ENCODE measurements at regions not wholly inside any gene's neighbourhood (a gene's known extent, or its start where the extent isn't known, plus 50 kb on each side); places are given as distances from the start of the nearest gene placed in this dataset.
"Not testable (repeated sequence)": the region's sequence is repeated elsewhere in the genome, so short reads cannot be mapped to it uniquely, and the experiment has no call there.

DNA sequence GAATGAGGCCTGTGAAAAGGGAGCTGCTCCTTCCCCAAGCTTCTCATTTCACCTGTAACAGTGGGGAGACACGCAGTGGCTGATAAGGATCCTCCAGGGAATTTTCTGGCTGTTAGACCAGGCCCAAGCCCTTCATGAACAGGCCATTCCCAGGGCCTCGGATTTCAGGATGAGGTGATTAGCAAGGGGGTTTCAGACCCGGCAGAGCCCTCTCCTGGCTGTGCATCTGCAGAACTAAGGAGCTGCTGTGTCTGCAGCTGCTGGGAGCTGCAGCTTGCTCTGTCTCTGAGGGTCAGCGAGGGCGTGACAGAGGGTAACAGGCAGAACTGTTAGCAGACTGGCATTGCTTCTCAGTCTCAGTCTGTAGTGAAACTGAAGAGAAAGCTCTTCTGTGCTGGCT, 110.4 kb downstream of the KCNA5 start:
- DNase-seq (ENCODE audit: low read depth, low spot score): no peak
- in situ Hi-C loops (cut with HindIII; ENCODE audit: low pct_unique_long_range_greater_than_20kb, low sequenced_read_pairs): no loop called here

DNA sequence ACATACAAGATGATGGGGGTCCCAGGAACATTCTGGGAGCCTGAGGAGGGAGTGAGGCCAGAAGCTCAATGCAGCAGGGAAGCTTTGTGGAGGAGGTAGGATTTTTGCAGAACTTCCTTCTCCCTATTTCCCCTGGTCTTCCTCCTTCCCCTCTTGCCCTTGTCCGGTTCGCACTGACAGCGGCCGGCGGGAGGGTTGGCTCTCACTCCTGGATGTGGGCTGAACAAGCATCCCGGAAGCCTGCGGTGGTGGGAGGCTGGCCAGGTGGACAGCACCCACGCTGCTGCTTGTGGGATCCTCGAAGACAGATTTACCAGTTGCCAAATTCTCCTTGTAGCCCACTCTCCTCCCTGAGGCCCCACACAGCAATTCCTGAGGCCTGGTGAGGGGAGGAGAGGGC, 112.2 kb downstream of the KCNA5 start:
- in situ Hi-C loops (cut with HindIII; ENCODE audit: low pct_unique_long_range_greater_than_20kb, low sequenced_read_pairs): no loop called here
- no peak for DNase-seq (ENCODE audit: low read depth, low spot score)

DNA sequence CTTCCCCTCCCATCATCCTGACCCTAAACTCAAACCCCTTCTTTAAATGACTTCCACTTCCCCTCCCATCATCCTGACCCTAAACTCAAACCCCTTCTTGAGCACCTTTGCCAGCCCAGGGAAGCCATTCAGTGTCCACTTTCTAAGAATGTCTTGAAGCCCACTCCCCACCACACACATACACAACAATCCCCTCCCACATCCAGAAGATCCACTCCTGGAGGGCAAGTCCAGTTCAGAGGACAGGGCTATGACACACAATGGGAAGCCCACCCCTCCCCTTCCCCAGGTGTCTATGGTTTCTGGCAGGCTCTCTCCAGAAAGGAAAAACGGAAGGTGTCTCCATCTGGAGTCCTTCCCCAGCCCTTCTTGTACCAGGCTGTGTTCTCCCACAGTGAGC, 117.1 kb downstream of the KCNA5 start:
- in situ Hi-C loops (cut with HindIII; ENCODE audit: low pct_unique_long_range_greater_than_20kb, low sequenced_read_pairs): no loop called here

DNA sequence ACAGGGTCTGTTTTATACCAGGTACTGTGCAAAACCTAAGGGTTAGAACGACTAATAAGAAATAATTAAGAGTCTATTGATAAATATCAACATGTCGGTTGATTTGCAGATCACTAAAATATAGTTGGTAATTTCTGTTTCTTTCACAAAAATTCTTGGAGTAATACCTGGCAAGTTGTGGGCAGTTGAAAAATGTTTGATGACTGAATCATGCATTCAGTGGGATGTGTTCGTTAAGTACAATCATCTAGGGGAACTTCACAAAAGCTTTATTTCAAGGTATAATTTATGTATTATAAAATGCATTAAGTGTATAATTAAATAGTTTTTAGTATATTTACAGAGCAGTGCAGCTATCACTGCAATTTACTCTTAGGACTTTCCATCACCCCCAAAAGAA, 120.0 kb downstream of the KCNA5 start:
- in situ Hi-C loops (cut with HindIII; ENCODE audit: low pct_unique_long_range_greater_than_20kb, low sequenced_read_pairs): no loop called here
- DNase-seq (ENCODE audit: low read depth, low spot score): no peak

More for the DNA sequence above, 117.1 kb downstream of the KCNA5 start:
- no peak for DNase-seq (ENCODE audit: low read depth, low spot score)

DNA sequence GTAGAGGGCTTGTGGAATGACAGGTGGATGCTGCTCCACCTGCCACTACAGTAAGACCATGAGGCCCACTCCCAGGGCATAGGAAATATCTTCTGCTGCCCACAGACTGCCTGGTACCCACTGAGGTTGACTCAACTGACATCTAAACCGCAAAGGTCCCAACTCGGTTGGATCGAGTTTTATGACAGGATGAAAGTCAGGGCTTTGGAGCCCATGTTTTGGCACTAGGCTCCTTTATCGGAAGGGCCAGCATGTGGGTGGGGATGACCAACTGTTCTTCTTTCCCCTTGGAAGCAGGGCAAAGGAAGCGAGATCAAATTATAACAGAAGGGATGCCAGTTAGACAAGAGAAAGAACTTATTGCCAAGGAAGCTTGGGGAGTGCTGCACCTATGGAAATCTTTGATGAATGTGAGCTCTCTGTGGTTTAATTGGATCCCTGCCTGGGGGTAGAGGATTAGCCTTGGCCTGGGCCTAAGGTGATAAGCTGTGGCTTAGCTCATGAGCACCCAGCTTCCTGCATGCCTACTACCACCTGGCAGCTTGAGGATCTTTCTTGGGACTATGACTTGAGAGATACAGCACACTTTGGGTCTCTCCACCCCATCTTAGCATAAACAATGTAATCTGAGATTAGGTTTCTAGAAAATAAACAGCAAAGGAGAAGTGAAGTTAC, 121.8 kb downstream of the KCNA5 start:
- in situ Hi-C loops (cut with HindIII; ENCODE audit: low pct_unique_long_range_greater_than_20kb, low sequenced_read_pairs): no loop called here
- DNase-seq (ENCODE audit: low read depth, low spot score): no peak

DNA sequence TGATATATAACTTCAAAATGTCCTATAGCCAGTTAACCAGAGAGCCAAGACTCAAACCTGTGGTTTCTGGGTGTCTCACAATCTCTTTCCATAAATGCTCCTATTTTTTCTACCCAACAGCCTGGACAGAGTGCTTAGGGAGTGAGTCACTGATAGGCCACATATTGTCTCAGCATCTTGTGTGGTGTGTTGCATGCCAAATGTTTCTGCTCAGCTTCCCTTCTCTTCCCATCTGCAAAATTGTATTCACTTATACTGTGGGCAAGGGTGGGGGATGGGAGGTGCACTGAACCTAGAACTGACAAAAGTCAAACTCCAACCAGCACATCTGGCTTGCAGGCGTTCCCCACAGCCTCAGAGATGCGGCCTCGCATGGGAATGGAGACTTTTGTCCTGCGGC, 123.3 kb downstream of the KCNA5 start:
- in situ Hi-C loops (cut with HindIII; ENCODE audit: low pct_unique_long_range_greater_than_20kb, low sequenced_read_pairs): no loop called here
- DNase-seq (ENCODE audit: low read depth, low spot score): peak; percentile 9

DNA sequence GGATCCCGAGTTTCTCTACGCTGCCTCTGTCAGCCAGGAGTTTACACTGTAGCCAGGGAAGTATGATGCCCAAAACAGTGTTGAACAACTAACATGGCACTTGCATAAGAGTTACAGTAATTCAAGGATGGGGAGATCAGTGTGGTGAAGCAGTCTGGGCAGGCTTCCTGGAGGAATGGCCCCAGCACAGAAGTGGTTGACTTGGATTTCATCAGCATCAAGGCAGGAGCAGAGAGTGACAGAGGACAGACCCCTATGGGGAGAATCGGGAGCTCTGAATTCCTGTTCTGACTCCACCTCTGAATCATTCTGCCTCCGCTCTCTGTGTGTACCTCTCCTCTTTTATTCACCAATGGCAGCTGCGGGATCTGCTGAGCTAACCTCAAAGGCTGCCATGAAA, 124.5 kb downstream of the KCNA5 start:
- in situ Hi-C loops (cut with HindIII; ENCODE audit: low pct_unique_long_range_greater_than_20kb, low sequenced_read_pairs): no loop called here
- no peak for DNase-seq (ENCODE audit: low read depth, low spot score)

DNA sequence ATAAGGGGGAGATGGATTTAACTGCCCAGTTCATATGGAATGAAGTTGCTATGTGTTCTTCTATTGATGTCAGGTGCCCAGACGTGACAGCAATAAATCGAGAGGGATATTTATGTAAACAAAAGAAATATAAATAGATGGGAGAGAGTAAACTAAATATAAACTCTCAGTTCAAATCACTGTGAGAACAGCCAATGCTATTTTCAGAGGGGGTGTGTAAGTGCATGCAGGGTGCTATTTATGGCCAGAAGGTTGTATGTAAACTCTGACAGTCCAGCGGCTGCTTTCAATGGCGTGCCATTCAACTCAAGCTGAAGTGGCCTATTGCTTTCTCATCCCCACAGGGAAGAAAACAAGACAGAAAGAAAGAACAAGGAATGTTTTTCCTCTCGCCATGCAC, 127.2 kb downstream of the KCNA5 start:
- no peak for DNase-seq (ENCODE audit: low read depth, low spot score)
- in situ Hi-C loops (cut with HindIII; ENCODE audit: low pct_unique_long_range_greater_than_20kb, low sequenced_read_pairs): no loop called here

DNA sequence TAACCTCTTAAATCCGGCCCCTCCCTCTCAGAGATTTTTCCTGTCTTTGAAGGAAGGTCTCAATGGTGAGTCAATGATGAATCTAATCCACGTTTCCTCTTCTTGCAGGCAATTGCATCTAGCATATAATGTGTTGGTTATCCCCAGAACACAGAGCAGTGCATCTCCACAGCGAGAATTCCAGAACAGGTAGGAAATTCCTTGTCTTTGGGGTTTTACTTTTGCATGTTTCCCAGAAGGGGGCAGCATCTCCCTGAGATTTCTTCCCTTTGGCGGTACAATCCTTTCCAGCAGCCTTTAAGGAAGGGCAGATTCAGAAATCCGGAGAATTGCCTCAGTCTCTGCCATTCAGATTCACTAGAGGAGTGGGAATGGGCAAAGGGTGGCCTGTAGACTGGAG, 128.0 kb downstream of the KCNA5 start:
- in situ Hi-C loops (cut with HindIII; ENCODE audit: low pct_unique_long_range_greater_than_20kb, low sequenced_read_pairs): no loop called here
- DNase-seq (ENCODE audit: low read depth, low spot score): peak; percentile 68

DNA sequence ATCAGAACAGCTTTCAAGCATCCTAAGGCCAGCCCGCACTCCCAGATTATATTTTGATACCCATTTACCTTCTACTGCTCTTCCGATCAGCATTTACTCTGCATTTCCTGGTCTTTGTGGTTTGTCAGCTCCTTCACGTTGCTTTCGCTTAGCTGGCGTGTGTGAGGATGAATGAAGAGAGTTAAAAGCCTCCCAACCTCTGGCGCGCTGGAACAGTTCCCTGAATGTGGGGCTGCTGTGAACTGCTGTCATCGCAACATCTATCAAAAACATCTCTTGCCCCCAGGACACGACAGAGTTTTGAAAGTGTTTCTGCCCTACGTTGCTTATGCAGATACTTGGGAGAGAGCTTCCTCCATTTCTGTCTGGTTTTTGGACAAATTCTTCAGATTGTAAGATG, 129.2 kb downstream of the KCNA5 start:
- no peak for DNase-seq (ENCODE audit: low read depth, low spot score)
- in situ Hi-C loops (cut with HindIII; ENCODE audit: low pct_unique_long_range_greater_than_20kb, low sequenced_read_pairs): no loop called here

DNA sequence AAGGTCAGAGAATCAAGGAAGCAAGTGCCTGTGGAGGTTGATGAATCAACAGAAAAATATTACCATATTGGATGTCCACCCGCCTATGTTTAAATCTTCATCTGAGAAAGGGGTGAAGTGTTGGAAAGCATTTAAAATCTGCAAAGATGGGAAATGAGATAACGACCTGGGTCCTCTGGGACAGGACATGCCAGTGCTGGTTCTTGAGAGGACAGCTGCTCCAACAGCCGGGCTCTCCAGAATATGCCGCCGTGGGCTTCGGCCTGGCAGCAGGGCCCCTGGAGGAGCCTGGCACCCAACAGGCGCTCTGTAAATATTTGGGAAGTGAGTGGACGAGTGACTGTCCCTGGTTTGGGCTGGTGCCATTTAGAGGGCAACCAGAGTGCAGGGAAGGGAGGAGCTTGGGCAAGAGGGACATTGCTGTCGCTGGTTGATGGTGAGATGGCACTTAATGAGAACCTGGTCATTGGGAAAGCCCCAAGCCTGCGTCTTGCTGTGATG, 129.9 kb downstream of the KCNA5 start:
- no peak for DNase-seq (ENCODE audit: low read depth, low spot score)
- in situ Hi-C loops (cut with HindIII; ENCODE audit: low pct_unique_long_range_greater_than_20kb, low sequenced_read_pairs): no loop called here

DNA sequence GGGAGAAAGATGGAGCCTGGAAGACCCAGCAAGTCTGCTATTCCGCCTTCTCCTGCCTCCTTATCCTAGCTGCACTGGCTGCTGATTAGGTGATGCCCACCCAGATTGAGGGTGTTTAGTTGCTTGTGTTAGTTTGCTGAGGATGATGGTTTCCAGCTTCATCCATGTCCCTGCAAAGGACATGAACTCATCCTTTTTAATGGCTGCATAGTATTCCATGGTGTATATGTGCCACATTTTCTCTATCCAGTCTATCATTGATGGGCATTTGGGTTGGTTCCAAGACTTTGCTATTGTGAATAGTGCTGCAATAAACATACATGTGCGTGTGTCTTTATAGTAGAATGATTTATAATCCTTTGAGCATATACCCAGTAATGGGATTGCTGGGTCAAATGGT, 131.7 kb downstream of the KCNA5 start:
- DNase-seq (ENCODE audit: low read depth, low spot score); in situ Hi-C loops (cut with HindIII; ENCODE audit: low pct_unique_long_range_greater_than_20kb, low sequenced_read_pairs): not testable (repeated sequence)

DNA sequence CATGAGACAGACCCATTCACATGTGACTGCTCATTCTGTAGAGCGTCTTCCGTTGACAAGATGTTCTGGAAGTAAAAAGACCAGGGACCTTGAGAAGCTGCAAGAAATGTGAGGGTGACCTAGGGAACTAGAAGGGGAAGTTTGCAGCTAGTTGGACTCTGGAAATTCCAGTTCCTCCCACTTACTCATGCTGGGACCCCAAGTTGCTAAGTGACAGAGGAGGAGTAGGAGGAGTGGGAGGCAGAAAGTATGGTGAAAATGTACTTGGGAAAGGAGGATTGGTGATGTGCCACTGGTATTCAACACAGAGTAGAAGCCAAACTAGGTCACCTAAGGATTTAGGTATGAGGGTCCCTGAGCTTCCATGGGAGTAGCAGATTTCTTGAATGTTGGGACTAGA, 132.4 kb downstream of the KCNA5 start:
- in situ Hi-C loops (cut with HindIII; ENCODE audit: low pct_unique_long_range_greater_than_20kb, low sequenced_read_pairs): no loop called here
- no peak for DNase-seq (ENCODE audit: low read depth, low spot score)

DNA sequence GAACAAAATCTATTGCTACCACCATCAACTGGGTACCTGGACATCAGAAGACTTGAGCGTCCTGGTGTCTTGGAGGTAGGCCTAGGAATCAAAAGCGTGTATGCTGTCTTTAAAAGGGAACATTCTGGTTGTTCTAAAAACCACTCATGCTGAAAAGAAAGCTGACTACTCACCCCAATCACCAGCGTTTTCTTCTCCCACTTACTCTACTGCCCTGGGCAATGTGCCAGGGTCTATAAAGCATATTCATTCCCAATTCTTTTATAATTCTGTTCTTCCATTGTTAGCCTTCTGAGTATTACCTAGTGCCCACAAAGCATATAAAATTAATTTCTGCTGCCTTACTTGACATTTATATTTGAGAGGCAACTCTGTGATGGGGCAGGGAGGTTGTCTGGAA, 133.4 kb downstream of the KCNA5 start:
- DNase-seq (ENCODE audit: low read depth, low spot score): no peak
- in situ Hi-C loops (cut with HindIII; ENCODE audit: low pct_unique_long_range_greater_than_20kb, low sequenced_read_pairs): no loop called here

DNA sequence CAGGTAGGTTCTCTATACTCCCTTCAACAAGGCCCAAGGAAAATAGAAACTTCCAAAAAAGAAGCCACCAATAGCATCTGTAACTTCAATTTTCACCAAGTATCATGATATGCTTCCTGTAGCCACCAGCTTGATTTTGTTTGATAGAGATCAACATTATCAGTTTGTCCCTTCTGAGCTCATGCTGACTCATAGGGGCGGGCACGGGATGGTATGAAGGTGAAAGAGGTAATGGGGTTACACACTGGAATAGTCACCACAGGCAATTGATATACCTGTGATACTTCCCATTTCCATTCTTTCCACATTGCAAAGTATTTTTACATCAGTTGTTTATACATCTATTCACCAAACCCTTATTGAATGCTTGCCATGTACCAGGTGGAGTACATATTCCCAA, 134.1 kb downstream of the KCNA5 start:
- no peak for DNase-seq (ENCODE audit: low read depth, low spot score)
- in situ Hi-C loops (cut with HindIII; ENCODE audit: low pct_unique_long_range_greater_than_20kb, low sequenced_read_pairs): no loop called here

DNA sequence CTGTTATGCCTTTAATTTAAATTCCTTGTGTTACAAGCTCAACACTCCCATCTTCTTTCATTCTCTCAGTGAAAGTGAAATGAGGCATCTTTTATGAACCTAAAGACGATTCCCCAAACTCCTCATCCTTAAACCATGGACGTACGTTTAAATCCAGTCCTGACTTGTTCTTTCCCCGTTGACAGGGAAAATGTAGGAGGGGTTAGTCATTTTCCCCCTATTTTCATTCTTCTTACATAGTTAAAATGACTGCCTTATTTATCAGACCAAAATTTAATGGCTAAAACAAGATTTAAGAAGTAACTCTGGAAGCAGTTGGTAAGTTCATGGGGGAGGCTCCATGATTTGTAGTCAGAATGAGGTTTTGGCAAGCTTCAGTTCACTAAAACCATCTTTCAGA, 134.9 kb downstream of the KCNA5 start:
- no peak for DNase-seq (ENCODE audit: low read depth, low spot score)
- in situ Hi-C loops (cut with HindIII; ENCODE audit: low pct_unique_long_range_greater_than_20kb, low sequenced_read_pairs): no loop called here

DNA sequence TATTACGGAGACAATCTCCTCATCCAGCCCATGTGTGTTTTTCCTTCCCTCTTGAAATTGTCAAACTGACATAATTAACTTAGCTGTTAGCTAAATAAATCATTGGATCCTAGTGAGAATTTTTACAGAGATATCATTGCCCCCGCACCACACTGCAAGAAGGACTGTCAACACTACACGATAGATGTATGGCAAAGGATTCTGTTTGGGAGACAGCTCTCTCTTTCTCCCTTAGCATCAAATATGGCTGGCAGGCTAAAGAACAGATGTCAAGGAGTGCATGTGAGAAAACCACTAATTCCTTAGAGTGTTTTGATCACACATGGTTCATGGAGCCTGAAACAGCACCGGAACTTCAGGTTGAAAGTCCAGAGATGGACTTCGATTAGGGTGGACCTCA, 136.8 kb downstream of the KCNA5 start:
- in situ Hi-C loops (cut with HindIII; ENCODE audit: low pct_unique_long_range_greater_than_20kb, low sequenced_read_pairs): no loop called here
- DNase-seq (ENCODE audit: low read depth, low spot score): no peak

DNA sequence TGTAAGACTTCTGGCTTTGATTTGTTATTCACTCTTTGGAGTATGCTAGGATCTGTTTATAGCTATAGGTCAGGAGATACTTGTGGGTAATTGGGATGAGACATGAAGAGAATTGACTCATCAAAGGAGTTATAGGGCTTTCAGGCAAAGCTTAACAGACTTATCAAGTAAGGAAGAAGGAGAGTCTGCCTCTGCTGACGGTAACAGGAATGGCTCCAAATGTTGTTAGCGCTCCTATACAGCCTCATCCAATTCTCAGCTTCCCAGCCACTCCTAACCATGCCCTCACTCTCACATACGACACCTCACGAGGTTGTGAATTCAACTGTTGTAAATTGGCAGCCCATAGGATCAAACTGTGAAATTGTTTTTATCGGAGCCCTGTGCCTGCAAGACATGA, 140.5 kb downstream of the KCNA5 start:
- no peak for DNase-seq (ENCODE audit: low read depth, low spot score)
- in situ Hi-C loops (cut with HindIII; ENCODE audit: low pct_unique_long_range_greater_than_20kb, low sequenced_read_pairs): no loop called here

DNA sequence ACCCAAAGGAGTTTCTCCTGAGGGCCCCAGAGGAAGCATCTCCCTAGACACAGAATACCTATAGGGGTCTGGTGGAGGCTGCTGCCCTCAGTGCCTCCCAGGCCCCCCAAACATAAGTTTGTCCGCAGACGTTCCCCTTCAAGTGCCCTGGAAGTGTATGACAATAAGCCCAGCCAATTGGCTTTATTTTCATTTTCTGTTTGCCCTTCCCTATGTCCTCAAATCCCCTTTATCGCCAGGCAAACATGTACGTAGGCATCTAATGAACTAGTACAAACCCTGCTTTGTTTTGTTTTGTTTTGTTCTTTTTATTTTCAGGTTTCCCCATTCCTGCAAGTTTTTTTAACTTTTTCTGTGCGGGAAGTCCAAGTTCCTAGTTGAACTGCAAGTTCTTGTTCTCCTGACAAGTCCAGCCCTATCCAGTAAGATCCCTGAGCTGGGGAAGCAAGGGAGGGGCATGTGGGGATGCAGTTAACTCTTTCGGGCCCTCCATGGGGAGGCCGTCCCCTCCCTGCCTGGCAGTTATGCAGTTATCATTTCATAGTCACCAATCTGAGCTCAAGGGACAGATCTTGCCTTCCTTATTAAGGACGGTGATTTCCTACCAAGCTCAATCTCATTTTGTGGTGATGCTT, 141.9 kb downstream of the KCNA5 start:
- in situ Hi-C loops (cut with HindIII; ENCODE audit: low pct_unique_long_range_greater_than_20kb, low sequenced_read_pairs): no loop called here
- peak; percentile 17 for DNase-seq (ENCODE audit: low read depth, low spot score)

All from SK-MEL-5 (cell line).